Inferior parietal cortex (tissue), 1 donor: ENCODE measurements at regions not wholly inside any gene's neighbourhood (a gene's known extent, or its start where the extent isn't known, plus 50 kb on each side); places are given as distances from the start of the nearest gene placed in this dataset.
A peak's percentile ranks its signal among the peaks of the same experiment; 100 is the strongest.

Experiments used
- DNase-seq: peaks from one replicate; pipeline ENCODE4 v3.0.0-alpha.2; 2016; ENCODE audit errors: extremely low spot score

- no peak for DNase-seq
Observed at GRCh38 chr3:102529452-102529851, 94.6 kb downstream of the ZPLD1 start.

- no peak for DNase-seq
Observed at GRCh38 chr3:102530415-102531181, 95.8 kb downstream of the ZPLD1 start.

GRCh38 chr3:102531686-102532085 is 96.9 kb downstream of the ZPLD1 start:
- DNase-seq, result no peak

- no peak for DNase-seq
Observed at GRCh38 chr3:102532901-102533300, 98.1 kb downstream of the ZPLD1 start.

- no peak for DNase-seq
Observed at GRCh38 chr3:102533784-102534183, 99.0 kb downstream of the ZPLD1 start.

GRCh38 chr3:102536456-102536855 is 101.6 kb downstream of the ZPLD1 start:
- peak; percentile 67 for DNase-seq

GRCh38 chr3:102537123-102537522 is 102.3 kb downstream of the ZPLD1 start:
- DNase-seq, result no peak

- DNase-seq, result no peak
Observed at GRCh38 chr3:102544741-102545140, 109.9 kb downstream of the ZPLD1 start.

- no peak for DNase-seq
Observed at GRCh38 chr3:102545276-102545675, 110.5 kb downstream of the ZPLD1 start.

- no peak for DNase-seq
Observed at GRCh38 chr3:102553876-102554275, 119.1 kb downstream of the ZPLD1 start.

- no peak for DNase-seq
Observed at GRCh38 chr3:102570511-102570910, 135.7 kb downstream of the ZPLD1 start.

GRCh38 chr3:102571006-102571405 is 136.2 kb downstream of the ZPLD1 start:
- no peak for DNase-seq

GRCh38 chr3:102571720-102572384 is 137.0 kb downstream of the ZPLD1 start:
- DNase-seq, result no peak

GRCh38 chr3:102573483-102574028 is 138.7 kb downstream of the ZPLD1 start:
- DNase-seq, result no peak

- no peak for DNase-seq
Observed at GRCh38 chr3:102574355-102574754, 139.5 kb downstream of the ZPLD1 start.

- no peak for DNase-seq
Observed at GRCh38 chr3:102576651-102577050, 141.8 kb downstream of the ZPLD1 start.

GRCh38 chr3:102577082-102577789 is 142.4 kb downstream of the ZPLD1 start:
- no peak for DNase-seq

- DNase-seq, result no peak
Observed at GRCh38 chr3:102580760-102581159, 145.9 kb downstream of the ZPLD1 start.

- no peak for DNase-seq
Observed at GRCh38 chr3:102586485-102586884, 151.7 kb downstream of the ZPLD1 start.

GRCh38 chr3:102593812-102594602 is 159.2 kb downstream of the ZPLD1 start:
- DNase-seq, result no peak

- DNase-seq, result no peak
Observed at GRCh38 chr3:102595057-102595456, 160.2 kb downstream of the ZPLD1 start.
